Transverse colon (tissue), 4 donors: ENCODE measurements at regions not wholly inside any gene's neighbourhood (a gene's known extent, or its start where the extent isn't known, plus 50 kb on each side); places are given as distances from the start of the nearest gene placed in this dataset.

Source experiments
- DNase-seq: peaks from one replicate; pipeline ENCODE4 v3.0.0-alpha.2; 2019
- H3K27ac ChIP-seq, 4 donors: fragments of 200-600 bp; sonication (generic); 2 replicates each; pipeline ENCODE4 v1.5.1; 2016 to 2018; ENCODE audit warnings: inconsistent platforms in 4 of 4
- H3K27me3 ChIP-seq: fragments of 200-600 bp; sonication (generic); 2 replicates; pipeline ENCODE4 v1.5.1; 2017; ENCODE audit warnings: inconsistent platforms
- H3K36me3 ChIP-seq, 4 donors: fragments of 200-600 bp; sonication (generic); 2 replicates each; pipeline ENCODE4 v1.5.1; 2017 to 2019; ENCODE audit warnings: inconsistent platforms in 4 of 4
- H3K4me1 ChIP-seq, 4 donors: fragments of 200-600 bp; sonication (generic); 2 replicates each; pipeline ENCODE4 v1.5.1; 2017 to 2020; ENCODE audit warnings: inconsistent platforms in 4 of 4
- H3K4me3 ChIP-seq, 4 donors: fragments of 200-600 bp; sonication (generic); 1 replicate in 1 of 4; 2 replicates in 3 of 4; pipeline versions ENCODE4 v1.5.1 to v1.6.1; 2017 to 2019; ENCODE audit warnings: inconsistent platforms in 4 of 4
- H3K9me3 ChIP-seq, 2 donors: fragments of 200-600 bp; sonication (generic); 2 replicates each; pipeline ENCODE4 v1.5.1; 2017 to 2019; ENCODE audit warnings: inconsistent platforms in 2 of 2
- EP300 ChIP-seq: sonication (generic); formaldehyde crosslinking; IDR thresholded peaks from one replicate; pipeline ENCODE4 v1.6.1; 2017; ENCODE audit warnings: antibody characterized with exemption, low read depth
- POLR2A ChIP-seq: fragments of 450-650 bp; IDR thresholded peaks from one replicate; pipeline ENCODE4 v1.6.1; 2016; ENCODE audit warnings: antibody characterized with exemption, mild to moderate bottlenecking, moderate library complexity
- POLR2AphosphoS5 ChIP-seq, 3 donors: sonication (generic); formaldehyde crosslinking; IDR thresholded peaks; one replicate each; pipeline ENCODE4 v1.6.1; 2016; ENCODE audit warnings: antibody characterized with exemption in 3 of 3
- whole genome bisulfite sequencing, 2 donors: methylation state at CpG; one replicate each; pipeline ENCODE4 v1.1.5; 2018; ENCODE audit warnings: low coverage in 1 of 2; 5-methylcytosine and 5-hydroxymethylcytosine counted together
- in situ Hi-C, 4 donors: fragments of 200-750 bp; cut with MboI; loops; one replicate each; pipeline versions ENCODE4 v1.15.0 to v1.15.1; 2017; ENCODE audit warnings: low sequenced_read_pairs in 3 of 4, low pct_ligation_motif_present in 1 of 4, low pct_unique_long_range_greater_than_20kb in 1 of 4
- intact Hi-C: fragments of 100-400 bp; cut with DNase I; formaldehyde crosslinking; loops from one replicate; pipeline ENCODE4 v1.15.1; 2023; ENCODE audit warnings: low total_unique reads
- TF ChIP-seq, protein P1 (sequence below), 5 experiments: fragments of 200-600 bp in 3 of 5; fragments of 450-650 bp in 2 of 5; sonication (generic) in 3 of 5; IDR thresholded peaks; 1 replicate in 2 of 5; 2 replicates in 3 of 5; pipeline ENCODE4 v1.5.1; 2016 to 2017; ENCODE audit warnings: antibody characterized with exemption in 5 of 5, inconsistent platforms in 3 of 5, mild to moderate bottlenecking in 2 of 5, moderate library complexity in 1 of 5

DNA sequence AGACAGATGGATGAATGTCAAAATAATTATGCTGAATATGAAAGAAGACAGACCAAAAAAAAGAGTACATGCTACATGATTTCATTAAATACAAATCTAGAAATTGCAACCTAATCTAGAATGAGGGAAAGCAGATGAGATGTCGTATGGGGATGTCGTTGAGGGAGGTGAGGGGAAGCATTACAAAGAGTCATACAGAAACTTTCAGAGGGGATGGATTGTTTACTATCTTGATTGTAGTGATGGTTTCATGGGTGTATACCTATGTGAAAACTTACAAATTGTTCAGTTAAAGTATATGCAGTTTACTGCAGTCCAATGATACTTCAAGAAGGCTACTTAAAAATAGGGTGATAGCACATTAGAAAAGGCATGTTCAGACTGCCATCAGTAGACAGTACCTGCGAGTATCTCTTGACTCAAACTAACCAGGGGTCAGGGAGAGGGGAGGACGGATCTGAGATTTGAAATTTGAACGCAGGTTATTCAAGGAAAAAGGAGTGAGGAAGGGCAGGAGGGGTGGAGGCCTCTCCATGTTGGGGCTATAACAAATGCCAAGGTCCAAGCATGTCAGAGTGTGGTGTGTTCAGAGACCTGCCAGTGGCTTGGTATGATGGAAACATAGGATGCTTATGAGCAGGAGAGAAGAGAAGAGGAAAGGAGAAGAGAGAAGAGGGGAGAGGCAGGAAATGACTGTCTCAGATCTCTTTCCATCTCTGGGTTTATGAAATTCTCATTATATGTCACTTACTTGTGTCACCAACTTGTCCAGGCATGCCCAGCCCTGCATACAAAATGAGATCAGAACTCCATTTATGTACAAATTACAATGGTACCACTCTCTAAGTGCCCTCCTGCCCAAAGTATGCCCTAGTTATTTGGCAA lies 257.3 kb upstream of the CXCR4 start:
- in situ Hi-C loops (no loop called here), intact Hi-C loops (loop anchor here (5.0 kb wide), 1 partner anchor 463 kb away; no protein-coding TSS in a partner anchor)
- Histone ChIP-seq H3K4me3 (no peak overlapping the region), H3K4me1 (no peaks in the 10 kb centered on the region), H3K27ac (no peak overlapping the region), H3K9me3 (no peaks in the 10 kb centered on the region), H3K27me3 (no peaks in the 10 kb centered on the region), H3K36me3 (no peaks in the 10 kb centered on the region)
- no peak for TF ChIP-seq EP300
- TF ChIP-seq, protein P1, sequence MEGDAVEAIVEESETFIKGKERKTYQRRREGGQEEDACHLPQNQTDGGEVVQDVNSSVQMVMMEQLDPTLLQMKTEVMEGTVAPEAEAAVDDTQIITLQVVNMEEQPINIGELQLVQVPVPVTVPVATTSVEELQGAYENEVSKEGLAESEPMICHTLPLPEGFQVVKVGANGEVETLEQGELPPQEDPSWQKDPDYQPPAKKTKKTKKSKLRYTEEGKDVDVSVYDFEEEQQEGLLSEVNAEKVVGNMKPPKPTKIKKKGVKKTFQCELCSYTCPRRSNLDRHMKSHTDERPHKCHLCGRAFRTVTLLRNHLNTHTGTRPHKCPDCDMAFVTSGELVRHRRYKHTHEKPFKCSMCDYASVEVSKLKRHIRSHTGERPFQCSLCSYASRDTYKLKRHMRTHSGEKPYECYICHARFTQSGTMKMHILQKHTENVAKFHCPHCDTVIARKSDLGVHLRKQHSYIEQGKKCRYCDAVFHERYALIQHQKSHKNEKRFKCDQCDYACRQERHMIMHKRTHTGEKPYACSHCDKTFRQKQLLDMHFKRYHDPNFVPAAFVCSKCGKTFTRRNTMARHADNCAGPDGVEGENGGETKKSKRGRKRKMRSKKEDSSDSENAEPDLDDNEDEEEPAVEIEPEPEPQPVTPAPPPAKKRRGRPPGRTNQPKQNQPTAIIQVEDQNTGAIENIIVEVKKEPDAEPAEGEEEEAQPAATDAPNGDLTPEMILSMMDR (IDR thresholded peaks at IDR 0.05): no peak
- TF ChIP-seq POLR2A: no peak
- TF ChIP-seq POLR2AphosphoS5 (IDR thresholded peaks at IDR 0.05): no peak
- WGBS, 2 donors: 73 to 77% methylated on average over 5 of the region's 5 CpGs
- no peak for DNase-seq

DNA sequence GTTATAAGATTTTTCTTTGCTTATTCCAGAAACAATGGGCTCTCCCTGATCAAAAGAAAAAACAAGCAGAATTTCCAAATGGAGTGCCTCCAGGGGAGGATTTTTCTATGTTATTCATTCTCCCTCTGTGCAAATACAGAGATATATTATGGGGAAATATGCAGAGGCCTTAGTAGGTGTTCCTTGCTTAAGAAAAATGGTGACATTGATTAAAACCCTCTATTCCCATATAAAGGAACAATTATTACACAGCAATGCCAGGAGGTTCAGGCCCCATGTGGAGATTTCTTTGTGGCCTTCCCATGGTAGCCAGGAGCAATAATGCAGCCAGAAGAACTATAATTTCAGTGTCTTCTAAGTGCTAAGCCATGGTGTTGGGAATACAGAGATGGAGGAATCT lies 255.9 kb upstream of the CXCR4 start:
- TF ChIP-seq EP300 (no peak), POLR2AphosphoS5 (IDR thresholded peaks at IDR 0.05) (no peak), POLR2A (no peak)
- TF ChIP-seq, protein P1 (IDR thresholded peaks at IDR 0.05): no peak
- DNase-seq: no peak
- H3K27me3 ChIP-seq: no peaks in the 10 kb centered on the region
- no peak overlapping the region for H3K4me3 ChIP-seq
- H3K36me3 ChIP-seq: no peaks in the 10 kb centered on the region
- H3K27ac ChIP-seq: no peak overlapping the region
- H3K9me3 ChIP-seq: no peaks in the 10 kb centered on the region
- no peaks in the 10 kb centered on the region for H3K4me1 ChIP-seq
- intact Hi-C loops (no loop called here), in situ Hi-C loops (no loop called here)

DNA sequence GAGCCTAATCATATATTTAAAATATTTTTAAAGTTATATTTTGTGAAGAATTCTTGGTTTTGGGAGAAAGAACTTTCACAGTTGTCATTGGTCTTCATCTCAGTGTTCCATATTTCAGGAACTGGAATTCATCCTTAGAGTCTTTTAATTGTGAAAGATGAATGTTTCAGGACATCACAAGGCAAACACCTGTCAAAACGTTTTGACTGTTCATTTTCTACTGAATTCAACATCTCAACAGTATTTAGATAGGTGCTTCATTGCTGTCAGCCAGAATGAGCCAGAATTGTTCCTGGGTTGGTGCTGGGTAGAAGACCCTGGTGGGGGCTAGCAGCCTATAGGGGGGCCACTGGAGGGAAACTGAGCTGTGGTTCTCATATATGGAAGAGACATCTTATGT lies 255.1 kb upstream of the CXCR4 start:
- no peak for DNase-seq
- intact Hi-C loops: no loop called here
- Histone ChIP-seq H3K27me3 (no peaks in the 10 kb centered on the region), H3K36me3 (no peaks in the 10 kb centered on the region), H3K4me3 (no peak overlapping the region), H3K4me1 (no peaks in the 10 kb centered on the region), H3K27ac (no peak overlapping the region), H3K9me3 (no peaks in the 10 kb centered on the region)
- TF ChIP-seq POLR2A (no peak), EP300 (no peak), POLR2AphosphoS5 (IDR thresholded peaks at IDR 0.05) (no peak)
- TF ChIP-seq, protein P1 (IDR thresholded peaks at IDR 0.05): no peak
- WGBS, 2 donors: 18 to 42% methylated on average over 1 of the region's 1 CpG
- in situ Hi-C loops: no loop called here

DNA sequence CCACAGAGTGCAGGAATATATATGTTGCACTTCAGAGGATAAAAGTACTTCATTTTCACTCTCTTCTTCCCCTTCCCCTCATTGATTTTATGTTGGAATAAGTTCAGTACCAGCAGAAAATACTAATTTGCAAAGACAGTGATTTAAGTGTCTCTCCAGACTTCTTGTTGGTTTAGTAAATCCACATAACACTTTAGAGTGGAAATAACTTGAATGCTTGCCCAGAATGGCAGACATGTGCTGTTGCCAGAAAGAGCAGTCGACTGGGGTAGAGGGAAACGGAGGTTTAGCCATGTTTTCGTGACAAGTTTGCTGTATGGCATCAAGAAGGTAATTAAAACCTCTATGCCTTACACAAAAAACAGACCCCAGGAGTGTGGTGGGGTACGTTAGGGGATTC lies 246.0 kb upstream of the CXCR4 start:
- DNase-seq: no peak
- H3K27me3 ChIP-seq: no peaks in the 10 kb centered on the region
- in situ Hi-C loops (no loop called here), intact Hi-C loops (no loop called here)
- peaks cover 0 to 7% of the 10 kb centered on the region in 2 donors for H3K9me3 ChIP-seq
- no peak overlapping the region for H3K4me3 ChIP-seq
- WGBS, 2 donors: 28 to 49% methylated on average over 4 of the region's 4 CpGs
- H3K27ac ChIP-seq: no peak overlapping the region
- TF ChIP-seq POLR2A (no peak), POLR2AphosphoS5 (IDR thresholded peaks at IDR 0.05) (no peak), EP300 (no peak)
- TF ChIP-seq, protein P1 (IDR thresholded peaks at IDR 0.05): no peak
- H3K4me1 ChIP-seq: peaks cover 0 to 5% (median 0%) of the 10 kb centered on the region in 4 donors
- H3K36me3 ChIP-seq: no peaks in the 10 kb centered on the region
